GM12864 (cell line): ENCODE measurements at regions not wholly inside any gene's neighbourhood (a gene's known extent, or its start where the extent isn't known, plus 50 kb on each side); places are given as distances from the start of the nearest gene placed in this dataset.

Experiments
- DNase-seq: peaks from one replicate; pipeline ENCODE4 v3.0.0-alpha.2; 2011; ENCODE audit warnings: low read depth
- H3K4me3 ChIP-seq: 2 replicates; pipeline ENCODE4 v1.5.1; 2011; ENCODE audit warnings: mild to moderate bottlenecking, low read depth, low read length, control low read depth
- TF ChIP-seq, protein P1 (sequence below): IDR thresholded peaks from 2 replicates; pipeline ENCODE4 v1.5.1; 2011; ENCODE audit warnings: low read depth, mild to moderate bottlenecking, moderate library complexity, low read length, control low read depth, inconsistent platforms; ENCODE audit errors: missing control alignments

DNA sequence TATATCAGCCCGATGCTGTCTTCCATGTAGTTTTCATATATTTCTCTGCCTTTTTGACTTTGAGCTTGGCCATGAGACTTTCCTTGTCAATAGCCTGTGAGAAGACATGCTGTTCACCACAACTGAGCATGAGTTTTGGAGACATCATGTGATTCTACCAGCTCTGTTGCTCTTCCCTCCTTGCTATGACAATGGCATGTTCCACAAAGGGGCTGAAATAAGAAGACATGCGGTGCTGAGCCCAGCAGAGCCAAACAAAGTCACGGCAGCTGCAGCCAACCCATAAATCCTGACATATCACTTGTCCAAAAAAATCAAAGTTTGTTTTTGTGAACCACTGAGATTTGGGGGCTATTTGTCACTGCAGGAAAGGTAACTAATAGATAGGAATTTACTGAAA lies 343.4 kb upstream of the KITLG start:
- DNase-seq, result no peak
- TF ChIP-seq, protein P1, sequence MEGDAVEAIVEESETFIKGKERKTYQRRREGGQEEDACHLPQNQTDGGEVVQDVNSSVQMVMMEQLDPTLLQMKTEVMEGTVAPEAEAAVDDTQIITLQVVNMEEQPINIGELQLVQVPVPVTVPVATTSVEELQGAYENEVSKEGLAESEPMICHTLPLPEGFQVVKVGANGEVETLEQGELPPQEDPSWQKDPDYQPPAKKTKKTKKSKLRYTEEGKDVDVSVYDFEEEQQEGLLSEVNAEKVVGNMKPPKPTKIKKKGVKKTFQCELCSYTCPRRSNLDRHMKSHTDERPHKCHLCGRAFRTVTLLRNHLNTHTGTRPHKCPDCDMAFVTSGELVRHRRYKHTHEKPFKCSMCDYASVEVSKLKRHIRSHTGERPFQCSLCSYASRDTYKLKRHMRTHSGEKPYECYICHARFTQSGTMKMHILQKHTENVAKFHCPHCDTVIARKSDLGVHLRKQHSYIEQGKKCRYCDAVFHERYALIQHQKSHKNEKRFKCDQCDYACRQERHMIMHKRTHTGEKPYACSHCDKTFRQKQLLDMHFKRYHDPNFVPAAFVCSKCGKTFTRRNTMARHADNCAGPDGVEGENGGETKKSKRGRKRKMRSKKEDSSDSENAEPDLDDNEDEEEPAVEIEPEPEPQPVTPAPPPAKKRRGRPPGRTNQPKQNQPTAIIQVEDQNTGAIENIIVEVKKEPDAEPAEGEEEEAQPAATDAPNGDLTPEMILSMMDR, result no peak
- no peak overlapping the region for H3K4me3 ChIP-seq

DNA sequence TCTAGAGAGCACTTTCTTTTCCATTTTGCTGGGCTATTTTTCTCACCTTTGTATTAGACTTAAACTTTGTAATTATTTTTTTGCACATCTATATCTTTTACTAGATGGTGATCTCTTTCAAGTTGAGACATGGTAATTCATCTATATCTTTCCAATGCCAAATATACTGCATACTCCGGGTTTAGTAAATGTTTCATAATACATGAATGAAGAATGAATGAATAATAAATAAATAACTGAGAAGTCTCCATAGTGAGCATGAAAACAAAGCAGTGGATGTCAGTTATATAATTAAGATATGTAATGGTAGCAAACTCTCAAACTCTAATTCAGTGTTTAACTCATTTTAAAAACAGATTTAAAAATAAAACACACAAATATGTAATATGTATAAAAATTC lies 342.5 kb upstream of the KITLG start:
- DNase-seq, result no peak
- H3K4me3 ChIP-seq, result no peak overlapping the region

DNA sequence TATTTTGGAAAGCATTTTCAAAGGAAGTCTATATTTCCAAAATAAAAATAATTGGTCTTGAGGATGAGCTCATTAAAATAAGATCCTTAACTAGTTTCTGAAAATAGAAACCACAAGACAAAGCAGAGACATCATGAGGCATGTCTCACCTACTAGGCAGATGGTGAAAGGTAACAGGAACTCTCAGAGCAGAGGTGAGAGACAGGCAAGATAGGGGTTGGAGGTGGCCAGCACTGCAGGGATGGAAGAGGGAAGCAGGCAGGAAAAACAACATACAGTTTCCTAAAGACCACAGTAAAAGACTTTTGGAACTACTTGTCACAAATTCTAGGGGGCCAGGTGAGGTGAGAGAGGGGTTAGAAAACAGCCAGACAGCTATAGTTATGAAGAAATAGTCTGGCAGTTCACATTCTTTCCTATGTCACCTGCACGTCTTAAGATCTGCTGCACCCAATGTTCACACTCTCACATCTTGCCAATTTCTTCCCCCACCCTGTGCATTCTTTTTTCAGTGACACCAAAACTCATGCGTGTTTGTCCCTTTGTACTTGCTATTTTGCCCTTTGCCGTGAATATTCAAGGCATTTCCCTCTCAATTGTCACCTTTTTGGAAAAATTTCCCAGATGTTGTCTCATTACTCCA lies 341.7 kb upstream of the KITLG start:
- H3K4me3 ChIP-seq, result no peak overlapping the region
- no peak for DNase-seq
- TF ChIP-seq, protein P1, result no peak

More for the DNA sequence above, 342.5 kb upstream of the KITLG start:
- TF ChIP-seq, protein P1, result no peak

DNA sequence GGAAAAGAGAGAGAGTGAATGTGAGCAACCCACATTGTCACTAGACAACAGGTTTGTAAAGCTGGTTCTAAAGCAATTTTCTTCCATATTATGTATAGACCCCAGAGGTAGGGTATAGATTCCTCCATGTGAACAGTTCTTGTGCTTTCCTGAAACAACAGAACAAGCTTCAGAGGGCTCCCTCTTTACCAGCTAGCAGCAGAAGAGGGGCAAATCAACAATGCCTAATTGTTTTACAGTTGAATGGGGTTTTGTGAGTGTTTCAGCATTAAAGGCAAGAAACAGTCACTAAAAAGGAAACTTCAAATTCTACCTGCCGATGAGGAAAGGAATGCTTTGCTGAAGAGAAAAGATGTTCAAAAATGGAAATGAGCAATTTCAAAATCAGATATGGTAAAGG lies 341.2 kb upstream of the KITLG start:
- DNase-seq, result no peak
- TF ChIP-seq, protein P1, result no peak
- H3K4me3 ChIP-seq, result no peak overlapping the region

DNA sequence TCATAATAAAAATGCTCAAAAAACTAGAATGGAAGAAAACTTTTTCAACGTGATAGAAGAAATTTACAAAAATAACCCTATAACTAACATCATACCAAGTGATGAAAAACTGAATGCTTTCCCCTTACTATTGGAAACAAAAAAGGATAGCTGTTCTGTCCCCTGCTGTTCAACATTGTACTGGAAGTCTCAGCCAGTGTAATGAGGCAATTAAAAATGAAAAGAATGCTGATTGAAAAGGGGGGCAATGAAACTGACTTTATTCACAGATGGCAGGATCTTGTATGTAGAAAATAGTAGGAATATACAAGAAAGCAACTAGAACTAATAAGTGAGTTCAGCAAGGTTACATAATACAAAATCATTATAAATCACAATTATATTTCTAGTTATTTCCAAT lies 337.9 kb upstream of the KITLG start:
- DNase-seq, result no peak
- H3K4me3 ChIP-seq, result no peak overlapping the region
- TF ChIP-seq, protein P1, result no peak

DNA sequence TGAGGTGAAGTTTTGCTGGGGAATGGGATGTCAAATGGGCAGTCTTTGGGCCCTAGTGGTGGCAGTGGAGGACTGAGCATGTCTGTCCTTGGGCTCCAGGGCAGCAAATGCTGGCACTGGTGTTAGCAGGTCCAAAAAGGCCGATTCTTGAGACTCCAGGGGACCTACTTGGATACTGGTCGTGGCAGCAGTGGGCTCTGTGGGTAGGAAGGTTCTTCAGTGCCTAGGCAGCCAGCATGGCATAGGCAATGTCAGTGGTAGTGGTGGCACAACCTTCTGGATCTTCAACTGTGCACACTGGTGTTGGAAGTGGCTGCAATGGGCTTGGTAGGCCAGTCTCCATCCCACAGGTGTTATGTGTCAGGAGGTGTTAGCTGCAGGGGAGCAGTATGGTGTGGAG lies 334.7 kb upstream of the KITLG start:
- TF ChIP-seq, protein P1, result no peak
- no peak for DNase-seq
- no peak overlapping the region for H3K4me3 ChIP-seq

DNA sequence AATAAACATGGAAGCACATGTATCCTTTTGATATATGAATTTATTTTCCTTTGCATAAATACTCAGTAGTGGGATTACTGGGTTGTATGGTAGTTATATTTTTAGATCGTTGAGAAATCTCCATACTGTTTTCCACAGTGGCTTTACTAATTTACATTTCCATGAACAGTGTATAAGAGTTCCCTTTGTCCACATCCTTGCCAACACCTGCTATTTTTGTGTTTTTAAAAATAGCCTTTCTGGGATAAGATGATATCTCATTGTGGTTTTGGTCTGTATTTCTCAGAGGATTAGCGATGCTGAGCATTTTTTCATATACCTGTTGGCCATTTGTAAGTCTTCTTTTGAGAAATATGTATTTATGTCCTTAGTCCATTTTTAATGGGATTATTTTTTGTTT lies 329.2 kb upstream of the KITLG start:
- TF ChIP-seq, protein P1, result no peak
- DNase-seq, result no peak
- no peak overlapping the region for H3K4me3 ChIP-seq
